Erythroblast (primary cell): ENCODE measurements at regions not wholly inside any gene's neighbourhood (a gene's known extent, or its start where the extent isn't known, plus 50 kb on each side); places are given as distances from the start of the nearest gene placed in this dataset.

Experiments
- DNase-seq, 2 experiments: peaks; one replicate each; lab custom pipeline; 2025; lab: John Stamatoyannopoulos, UW
- GATA1 ChIP-seq: IDR thresholded peaks from 2 replicates; pipeline ENCODE4 v1.6.1; 2011; ENCODE audit warnings: low read depth, mild to moderate bottlenecking, control low read depth, low read length, moderate library complexity
- POLR2A ChIP-seq: IDR thresholded peaks from 2 replicates; pipeline ENCODE4 v1.6.1; 2011; ENCODE audit warnings: mild to moderate bottlenecking, low read length

- no peak for DNase-seq
- TF ChIP-seq GATA1 (no peak), POLR2A (no peak)
Observed at GRCh38 chr1:5740865-5741860, 251.1 kb downstream of the NPHP4 start.

- DNase-seq = no peak
- TF ChIP-seq POLR2A = no peak
- TF ChIP-seq GATA1 = no peak
Observed at GRCh38 chr1:5740450-5740849, 251.8 kb downstream of the NPHP4 start.

- no peak for DNase-seq
- no peak for TF ChIP-seq POLR2A
- TF ChIP-seq GATA1 = no peak
Observed at GRCh38 chr1:5739561-5740078, 252.6 kb downstream of the NPHP4 start.

GRCh38 chr1:5738911-5739462, 253.2 kb downstream of the NPHP4 start:
- no peak for DNase-seq
- TF ChIP-seq POLR2A (no peak), GATA1 (no peak)

GRCh38 chr1:5737081-5737480, 255.1 kb downstream of the NPHP4 start:
- TF ChIP-seq POLR2A = no peak
- TF ChIP-seq GATA1 = no peak
- no peak for DNase-seq

- no peak for TF ChIP-seq GATA1
- no peak for TF ChIP-seq POLR2A
- no peak for DNase-seq
Observed at GRCh38 chr1:5734996-5735395, 257.2 kb downstream of the NPHP4 start.

GRCh38 chr1:5734414-5734813, 257.8 kb downstream of the NPHP4 start:
- TF ChIP-seq POLR2A (no peak), GATA1 (no peak)
- no peak for DNase-seq

- TF ChIP-seq GATA1 (no peak), POLR2A (no peak)
- DNase-seq = no peak
Observed at GRCh38 chr1:5733596-5733995, 258.6 kb downstream of the NPHP4 start.

- TF ChIP-seq GATA1 (no peak), POLR2A (no peak)
- DNase-seq = no peak
Observed at GRCh38 chr1:5731110-5731423, 261.2 kb downstream of the NPHP4 start.

- no peak for TF ChIP-seq GATA1
- no peak for TF ChIP-seq POLR2A
Observed at GRCh38 chr1:5730272-5731109, 261.7 kb downstream of the NPHP4 start.

GRCh38 chr1:5729636-5730145, 262.5 kb downstream of the NPHP4 start:
- no peak for TF ChIP-seq GATA1
- no peak for TF ChIP-seq POLR2A
- DNase-seq = no peak

More at GRCh38 chr1:5730272-5731109, 261.7 kb downstream of the NPHP4 start:
- DNase-seq = no peak

GRCh38 chr1:5728663-5729355, 263.4 kb downstream of the NPHP4 start:
- DNase-seq = no peak
- TF ChIP-seq GATA1 = no peak
- TF ChIP-seq POLR2A = no peak
